ENCODE measurements at regions not wholly inside any gene's neighbourhood (a gene's known extent, or its start where the extent isn't known, plus 50 kb on each side); places are given as distances from the start of the nearest gene placed in this dataset.
"Not testable (repeated sequence)": the region's sequence is repeated elsewhere in the genome, so short reads cannot be mapped to it uniquely, and the experiment has no call there.

- H3K27me3 Mint-ChIP-seq (ENCODE audit: low read depth); H2BK12ac ChIP-seq (ENCODE audit: insufficient read length, low read depth, low read length); H3K79me1 ChIP-seq (ENCODE audit: insufficient read depth, low read depth, low read length, poor library complexity, severe bottlenecking); H4K91ac ChIP-seq (ENCODE audit: insufficient read length, low read depth, low read length); H3K9ac ChIP-seq (ENCODE audit: extremely low read depth, insufficient read length, low read length); H3K36me3 Mint-ChIP-seq (ENCODE audit: insufficient read depth in 1 of 3, low read depth in 3 of 3); H3K27ac ChIP-seq (ENCODE audit: insufficient read length, low read depth, low read length); H3K23me2 ChIP-seq (ENCODE audit: insufficient read length, low read depth, low read length, poor library complexity, severe bottlenecking); H2BK5ac ChIP-seq (ENCODE audit: insufficient read length, low read length); H2AFZ ChIP-seq (ENCODE audit: low read length); H3K4ac ChIP-seq (ENCODE audit: low read depth, low read length); H3K18ac ChIP-seq (ENCODE audit: insufficient read length, low read depth, low read length); DNase-seq; H3K9me3 Mint-ChIP-seq; H3K9me3 ChIP-seq (ENCODE audit: control insufficient read depth, low read depth, low read length); H4K8ac ChIP-seq (replicated peaks; ENCODE audit: insufficient read length, low read depth, low read length); H3K27me3 ChIP-seq (ENCODE audit: insufficient read depth, low read length); H2BK15ac ChIP-seq (ENCODE audit: low read depth, low read length); H2BK120ac ChIP-seq (ENCODE audit: low read depth, low read length, poor library complexity, severe bottlenecking); H3K4me1 ChIP-seq (ENCODE audit: insufficient read depth, low read length); H3K79me2 ChIP-seq (ENCODE audit: insufficient read depth, low read length); H3T11ph ChIP-seq (ENCODE audit: low read length); H4K20me1 ChIP-seq (ENCODE audit: control insufficient read depth, insufficient read depth, insufficient read length); H3K56ac ChIP-seq (ENCODE audit: insufficient read length, low read depth, low read length); H4K5ac ChIP-seq (ENCODE audit: insufficient read length, low read depth, low read length); H2AK5ac ChIP-seq (ENCODE audit: insufficient read length, low read length); H3K14ac ChIP-seq (ENCODE audit: insufficient read depth, low read length); H3K4me2 ChIP-seq (ENCODE audit: insufficient read depth, insufficient read length, low read length); H3K4me3 Mint-ChIP-seq; H3K23ac ChIP-seq (ENCODE audit: insufficient read length, low read depth, low read length); H2BK20ac ChIP-seq (ENCODE audit: low read depth, low read length, poor library complexity, severe bottlenecking): not testable (repeated sequence)
- WGBS (ENCODE audit: extremely low coverage, insufficient read length, low lambda C conversion rate), result no CpG with 5 or more reads among the region's 9 CpGs
- H3K4me1 Mint-ChIP-seq, result peaks cover 0 to 12% of the 10 kb centered on the region in 2 experiments; a peak in 2 of 4 replicates
- TF ChIP-seq CTCF (conservative IDR thresholded peaks at IDR 0.05), result peak; percentile 30; the same call in 2 of the 3 replicates
- peak overlapping the region in 2 of 3 experiments; percentile 32 to 52; a peak in 2 of 7 replicates for H3K27ac Mint-ChIP-seq
Observed at GRCh38 chr15:30707976-30708685, 82.2 kb downstream of the ARHGAP11B start.

GRCh38 chr15:30708809-30709208 is 82.9 kb downstream of the ARHGAP11B start:
- H4K8ac ChIP-seq (replicated peaks; ENCODE audit: insufficient read length, low read depth, low read length); H4K91ac ChIP-seq (ENCODE audit: insufficient read length, low read depth, low read length); H3K23ac ChIP-seq (ENCODE audit: insufficient read length, low read depth, low read length); H3K27ac ChIP-seq (ENCODE audit: insufficient read length, low read depth, low read length); H3K27me3 ChIP-seq (ENCODE audit: insufficient read depth, low read length); H2AFZ ChIP-seq (ENCODE audit: low read length); H3K18ac ChIP-seq (ENCODE audit: insufficient read length, low read depth, low read length); H2BK20ac ChIP-seq (ENCODE audit: low read depth, low read length, poor library complexity, severe bottlenecking); H3K4ac ChIP-seq (ENCODE audit: low read depth, low read length); H4K5ac ChIP-seq (ENCODE audit: insufficient read length, low read depth, low read length); H2BK5ac ChIP-seq (ENCODE audit: insufficient read length, low read length); H2AK5ac ChIP-seq (ENCODE audit: insufficient read length, low read length); H3K79me1 ChIP-seq (ENCODE audit: insufficient read depth, low read depth, low read length, poor library complexity, severe bottlenecking); H3K23me2 ChIP-seq (ENCODE audit: insufficient read length, low read depth, low read length, poor library complexity, severe bottlenecking); H3T11ph ChIP-seq (ENCODE audit: low read length); H3K9me3 Mint-ChIP-seq; H3K27me3 Mint-ChIP-seq (ENCODE audit: low read depth); H2BK120ac ChIP-seq (ENCODE audit: low read depth, low read length, poor library complexity, severe bottlenecking); H3K4me2 ChIP-seq (ENCODE audit: insufficient read depth, insufficient read length, low read length); DNase-seq; H4K20me1 ChIP-seq (ENCODE audit: control insufficient read depth, insufficient read depth, insufficient read length); H3K56ac ChIP-seq (ENCODE audit: insufficient read length, low read depth, low read length); H2BK12ac ChIP-seq (ENCODE audit: insufficient read length, low read depth, low read length); H3K9me3 ChIP-seq (ENCODE audit: control insufficient read depth, low read depth, low read length); H3K4me1 ChIP-seq (ENCODE audit: insufficient read depth, low read length); H3K79me2 ChIP-seq (ENCODE audit: insufficient read depth, low read length); H3K4me3 Mint-ChIP-seq; H3K9ac ChIP-seq (ENCODE audit: extremely low read depth, insufficient read length, low read length); H2BK15ac ChIP-seq (ENCODE audit: low read depth, low read length); H3K36me3 Mint-ChIP-seq (ENCODE audit: insufficient read depth in 1 of 3, low read depth in 3 of 3); H3K14ac ChIP-seq (ENCODE audit: insufficient read depth, low read length): not testable (repeated sequence)
- peaks cover 0 to 12% of the 10 kb centered on the region in 2 experiments; a peak in 2 of 4 replicates for H3K4me1 Mint-ChIP-seq
- H3K27ac Mint-ChIP-seq, result peak overlapping the region in 2 of 3 experiments; percentile 70 to 77; a peak in 2 of 7 replicates
- no CpG with 5 or more reads among the region's 7 CpGs for WGBS (ENCODE audit: extremely low coverage, insufficient read length, low lambda C conversion rate)
